ENCODE measurements at regions not wholly inside any gene's neighbourhood (a gene's known extent, or its start where the extent isn't known, plus 50 kb on each side); places are given as distances from the start of the nearest gene placed in this dataset.

DNA sequence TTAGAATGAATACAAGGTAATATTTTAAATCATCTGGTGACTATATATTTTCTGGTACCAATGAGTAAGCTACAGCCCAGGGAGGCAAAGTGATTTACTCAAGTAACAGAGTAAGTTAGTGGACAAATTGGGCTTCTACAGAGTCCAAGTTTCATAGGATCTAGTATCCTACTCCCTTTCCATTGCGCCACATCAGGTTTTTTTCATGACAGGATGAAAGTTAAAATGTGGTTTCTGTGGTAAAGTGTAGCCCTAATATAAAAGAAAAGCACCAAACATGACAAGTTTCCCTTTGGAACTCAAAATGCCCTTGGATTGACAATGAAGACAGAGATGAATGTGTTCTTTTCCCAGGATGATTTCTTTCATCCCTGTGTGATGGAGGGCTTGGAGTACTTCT is 350.8 kb upstream of the ZNF385D start:
- H3K4me3 Mint-ChIP-seq, result no peak overlapping the region
- peaks cover 6% of the 10 kb centered on the region for H3K9me3 Mint-ChIP-seq
- H3K27me3 Mint-ChIP-seq, result no peaks in the 10 kb centered on the region
- H3K27ac Mint-ChIP-seq, result no peak overlapping the region
- POLR2A ChIA-PET, result no interaction called here
- CTCF ChIA-PET, result no interaction called here
- no peaks in the 10 kb centered on the region for H3K4me1 Mint-ChIP-seq (ENCODE audit: low read depth)
- intact Hi-C loops (cut with micrococcal nuclease), result no loop called here
- no peaks in the 10 kb centered on the region for H3K36me3 Mint-ChIP-seq
- DNase-seq, result no peak

DNA sequence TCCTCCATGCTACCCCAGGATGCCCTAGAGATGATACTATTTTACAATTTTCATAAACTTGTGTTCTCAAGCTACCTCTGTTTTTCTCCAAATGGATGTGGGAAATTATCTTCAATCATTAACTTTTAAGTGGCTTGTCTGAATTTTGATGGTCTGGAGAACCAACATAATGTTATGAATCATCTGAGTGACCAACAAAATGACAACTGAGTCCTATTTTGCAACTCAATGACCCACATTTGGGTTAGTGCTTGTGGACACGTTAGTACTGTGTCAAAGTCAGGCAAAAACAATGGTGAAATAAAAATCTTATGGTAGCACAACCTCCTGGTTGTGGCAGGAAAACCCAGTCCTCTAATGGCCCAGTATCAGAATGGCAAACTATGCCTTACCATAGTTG is 352.4 kb upstream of the ZNF385D start:
- Mint-ChIP-seq H3K27ac (no peak overlapping the region), H3K36me3 (no peaks in the 10 kb centered on the region), H3K27me3 (no peaks in the 10 kb centered on the region), H3K9me3 (peaks cover 6% of the 10 kb centered on the region), H3K4me1 (ENCODE audit: low read depth) (no peaks in the 10 kb centered on the region), H3K4me3 (no peak overlapping the region)
- POLR2A ChIA-PET, result no interaction called here
- intact Hi-C loops (cut with micrococcal nuclease), result no loop called here
- CTCF ChIA-PET, result no interaction called here
- no peak for DNase-seq

DNA sequence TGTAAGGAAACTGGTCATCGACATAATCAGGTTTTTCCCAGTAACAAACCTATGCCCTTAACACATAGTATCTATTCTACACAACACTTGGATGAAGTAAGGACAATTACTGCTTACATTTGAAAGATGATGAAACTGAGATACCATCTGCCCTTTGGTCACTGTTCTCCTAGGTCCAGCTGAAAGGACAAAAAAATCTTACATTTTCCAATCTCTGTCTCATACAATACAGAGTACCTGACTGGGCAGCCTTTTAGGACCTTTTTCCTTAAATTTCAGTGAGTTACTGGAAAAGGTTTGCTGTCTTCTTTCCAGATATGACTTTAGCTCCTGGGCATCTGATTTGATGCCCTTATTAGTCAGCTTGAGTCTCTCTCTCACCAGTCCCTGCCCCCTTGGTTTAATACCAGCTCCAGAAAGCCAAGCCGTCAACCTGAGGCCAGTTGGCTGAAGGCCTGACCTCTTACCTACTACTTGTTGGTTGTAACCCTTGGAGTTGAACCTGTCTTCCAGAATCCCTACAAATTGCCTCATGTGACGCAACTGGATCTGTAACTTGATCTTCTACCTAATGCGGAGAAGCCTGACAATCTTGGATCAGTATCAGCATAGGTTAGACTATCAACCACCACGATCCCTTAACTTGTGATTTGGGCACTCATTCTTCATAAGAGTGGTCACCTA is 355.3 kb upstream of the ZNF385D start:
- Mint-ChIP-seq H3K36me3 (no peaks in the 10 kb centered on the region), H3K4me3 (no peak overlapping the region), H3K27me3 (no peaks in the 10 kb centered on the region), H3K27ac (no peak overlapping the region), H3K4me1 (ENCODE audit: low read depth) (no peaks in the 10 kb centered on the region), H3K9me3 (peaks cover 3% of the 10 kb centered on the region)
- ChIA-PET CTCF (interaction anchor here (0.7 to 0.9 kb wide), 2 partner anchors 10 to 775 kb away, joined by 3 read pairs; no protein-coding TSS in a partner anchor), POLR2A (no interaction called here)
- intact Hi-C loops (cut with micrococcal nuclease), result no loop called here
- DNase-seq, result no peak

DNA sequence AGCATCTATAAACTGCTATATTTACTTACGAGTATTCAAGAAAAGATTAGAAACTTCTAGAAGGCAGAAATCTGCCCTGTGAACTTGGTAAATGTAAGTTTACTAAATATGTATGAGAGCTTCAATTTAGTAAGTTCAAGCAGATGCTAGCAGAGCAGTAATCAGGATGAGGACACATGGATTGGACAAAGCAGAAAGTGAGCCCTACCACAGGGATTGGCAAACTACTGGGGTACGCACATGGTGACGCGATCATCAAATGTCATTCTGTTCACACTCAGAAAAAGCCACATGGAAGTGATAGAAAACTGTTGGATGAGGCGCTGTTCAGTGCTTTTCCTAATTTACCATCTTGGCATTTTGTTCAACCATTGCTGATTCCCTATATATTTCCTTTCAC is 360.2 kb upstream of the ZNF385D start:
- H3K4me3 Mint-ChIP-seq, result no peak overlapping the region
- no peaks in the 10 kb centered on the region for H3K36me3 Mint-ChIP-seq
- H3K9me3 Mint-ChIP-seq, result peaks cover 3% of the 10 kb centered on the region
- intact Hi-C loops (cut with micrococcal nuclease), result no loop called here
- no peaks in the 10 kb centered on the region for H3K27me3 Mint-ChIP-seq
- DNase-seq, result no peak
- no peak overlapping the region for H3K27ac Mint-ChIP-seq
- ChIA-PET POLR2A (no interaction called here), CTCF (interaction anchor here (0.6 kb wide), 1 partner anchor 803 kb away, joined by 3 read pairs; no protein-coding TSS in a partner anchor)
- H3K4me1 Mint-ChIP-seq (ENCODE audit: low read depth), result no peaks in the 10 kb centered on the region

DNA sequence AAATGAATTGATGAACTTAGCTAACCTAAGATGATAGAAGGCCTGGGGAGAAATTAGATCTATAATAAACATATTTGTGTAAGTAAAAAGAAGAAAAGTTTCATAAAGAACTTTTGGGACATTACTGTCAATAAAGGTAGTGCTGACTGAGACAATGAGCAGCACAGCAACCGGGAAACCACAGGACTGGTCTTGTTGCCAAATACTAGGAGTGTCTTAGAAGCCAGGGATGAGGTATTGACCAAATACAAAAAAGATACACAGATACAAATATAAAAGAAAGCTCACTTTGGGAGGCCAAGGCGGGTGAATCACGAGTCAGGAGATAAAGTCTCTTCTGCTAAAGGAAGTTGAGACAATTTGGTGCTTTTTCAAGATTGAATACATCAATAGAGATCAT is 362.4 kb upstream of the ZNF385D start:
- POLR2A ChIA-PET, result no interaction called here
- CTCF ChIA-PET, result no interaction called here
- H3K27ac Mint-ChIP-seq, result no peak overlapping the region

DNA sequence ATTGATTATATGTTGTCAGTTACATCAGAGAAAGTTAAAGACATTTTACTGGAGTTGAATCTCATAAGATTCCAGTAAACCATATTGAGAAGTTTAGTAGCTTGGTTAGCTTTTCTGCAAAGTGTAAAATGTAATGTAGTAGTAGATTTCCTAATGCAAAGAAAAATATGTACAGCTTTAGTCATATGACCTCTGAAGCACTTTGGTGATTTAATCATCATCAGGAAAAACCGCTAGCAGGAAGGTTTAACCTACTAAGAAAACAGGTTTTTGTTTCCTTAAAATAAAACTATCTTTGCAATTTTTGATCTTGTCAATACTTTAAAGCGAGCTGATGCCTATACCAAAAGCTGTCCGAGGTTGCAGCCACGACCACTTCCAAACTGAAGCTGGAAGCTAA is 364.6 kb upstream of the ZNF385D start:
- Mint-ChIP-seq H3K4me1 (ENCODE audit: low read depth) (no peaks in the 10 kb centered on the region), H3K9me3 (no peaks in the 10 kb centered on the region), H3K36me3 (no peaks in the 10 kb centered on the region), H3K27ac (no peak overlapping the region), H3K4me3 (no peak overlapping the region), H3K27me3 (no peaks in the 10 kb centered on the region)
- ChIA-PET POLR2A (no interaction called here), CTCF (no interaction called here)
- DNase-seq, result no peak
- intact Hi-C loops (cut with micrococcal nuclease), result no loop called here

More for the DNA sequence above, 362.4 kb upstream of the ZNF385D start:
- no peaks in the 10 kb centered on the region for H3K9me3 Mint-ChIP-seq
- H3K27me3 Mint-ChIP-seq, result no peaks in the 10 kb centered on the region
- no peak for DNase-seq
- H3K36me3 Mint-ChIP-seq, result no peaks in the 10 kb centered on the region
- intact Hi-C loops (cut with micrococcal nuclease), result no loop called here
- no peak overlapping the region for H3K4me3 Mint-ChIP-seq
- H3K4me1 Mint-ChIP-seq (ENCODE audit: low read depth), result no peaks in the 10 kb centered on the region

- Mint-ChIP-seq H3K9me3 (no peaks in the 10 kb centered on the region), H3K36me3 (no peaks in the 10 kb centered on the region), H3K27me3 (no peaks in the 10 kb centered on the region), H3K4me1 (ENCODE audit: low read depth) (no peaks in the 10 kb centered on the region), H3K27ac (no peak overlapping the region), H3K4me3 (no peak overlapping the region)
- no peak for DNase-seq
- intact Hi-C loops (cut with micrococcal nuclease), result no loop called here
- ChIA-PET CTCF (interaction anchor here (1.0 kb wide), 1 partner anchor 10 kb away, joined by 3 read pairs; no protein-coding TSS in a partner anchor), POLR2A (no interaction called here)
These were observed 366.1 kb upstream of the ZNF385D start for GRCh38 chr3:22117091-22117490.

DNA sequence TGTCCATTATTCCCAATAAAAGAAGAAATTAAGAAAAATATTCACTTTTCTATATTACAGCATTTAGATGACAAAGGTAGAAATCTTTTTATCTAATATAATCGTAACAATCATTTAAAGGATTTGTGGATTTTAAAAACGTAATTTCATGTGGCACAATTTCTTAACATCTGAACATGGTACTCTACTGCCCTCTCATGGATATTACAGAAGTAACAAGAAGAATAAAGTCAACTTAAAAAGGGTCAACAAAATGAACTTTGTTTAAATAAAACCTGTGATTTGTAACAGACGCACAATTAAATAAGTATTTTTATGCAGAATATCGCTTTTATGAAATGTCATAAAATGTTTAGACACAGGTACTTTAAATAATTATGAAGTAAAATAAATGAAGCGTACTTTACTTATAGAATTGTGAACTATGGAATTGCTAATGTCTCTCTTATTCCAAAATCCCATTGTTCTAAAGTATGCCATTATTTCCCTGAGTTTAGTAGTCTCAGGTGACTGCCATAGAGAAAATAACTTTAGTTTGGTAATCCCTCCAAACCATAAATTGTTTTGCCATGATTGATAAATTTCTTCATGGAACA is 366.8 kb upstream of the ZNF385D start:
- H3K4me3 Mint-ChIP-seq, result no peak overlapping the region
- POLR2A ChIA-PET, result no interaction called here
- no peak overlapping the region for H3K27ac Mint-ChIP-seq
- no peaks in the 10 kb centered on the region for H3K36me3 Mint-ChIP-seq
- no peaks in the 10 kb centered on the region for H3K9me3 Mint-ChIP-seq
- DNase-seq, result no peak
- no peaks in the 10 kb centered on the region for H3K4me1 Mint-ChIP-seq (ENCODE audit: low read depth)
- H3K27me3 Mint-ChIP-seq, result no peaks in the 10 kb centered on the region
- intact Hi-C loops (cut with micrococcal nuclease), result no loop called here
- CTCF ChIA-PET, result no interaction called here

- POLR2A ChIA-PET, result no interaction called here
- no peaks in the 10 kb centered on the region for H3K36me3 Mint-ChIP-seq
- H3K9me3 Mint-ChIP-seq, result no peaks in the 10 kb centered on the region
- intact Hi-C loops (cut with micrococcal nuclease), result no loop called here
- no peak overlapping the region for H3K4me3 Mint-ChIP-seq
- H3K27ac Mint-ChIP-seq, result no peak overlapping the region
- no peak for DNase-seq
- CTCF ChIA-PET, result no interaction called here
- H3K4me1 Mint-ChIP-seq (ENCODE audit: low read depth), result no peaks in the 10 kb centered on the region
- H3K27me3 Mint-ChIP-seq, result no peaks in the 10 kb centered on the region
These were observed 367.5 kb upstream of the ZNF385D start for GRCh38 chr3:22118542-22118941.

DNA sequence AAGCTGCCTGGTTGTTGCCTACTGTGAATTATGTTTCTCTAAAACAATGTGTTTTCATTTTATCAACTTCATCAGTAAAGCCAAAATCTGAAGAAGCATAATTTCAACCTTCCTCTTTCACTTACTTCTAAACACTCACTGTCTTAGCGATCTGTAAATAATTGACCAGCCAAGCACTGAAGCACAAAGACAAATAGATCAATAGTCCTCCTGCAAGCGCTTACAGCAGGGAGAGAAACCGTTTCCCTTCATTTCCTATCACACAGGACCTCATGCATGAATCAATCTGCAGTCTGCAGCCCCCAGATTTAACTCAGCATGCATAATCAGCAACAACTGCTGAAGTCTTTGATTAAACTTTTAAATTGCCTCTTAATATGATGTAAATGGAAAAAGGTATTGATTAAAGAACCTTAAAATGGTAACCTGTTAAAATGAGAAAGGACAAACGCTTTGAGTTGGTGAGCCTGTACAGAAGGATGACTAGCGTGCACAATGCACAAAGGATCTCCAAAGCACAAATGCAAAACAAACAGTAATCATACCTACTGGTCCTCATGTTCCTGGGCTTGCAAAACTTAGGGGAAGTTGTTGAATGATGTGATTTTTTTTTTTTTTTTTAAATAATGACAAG is 370.2 kb upstream of the ZNF385D start:
- intact Hi-C loops (cut with micrococcal nuclease), result no loop called here
- ChIA-PET CTCF (interaction anchor here (0.7 kb wide), 1 partner anchor 447 kb away, joined by 4 read pairs; no protein-coding TSS in a partner anchor), POLR2A (no interaction called here)
- H3K27ac Mint-ChIP-seq, result no peak overlapping the region
- peaks cover 3% of the 10 kb centered on the region for H3K9me3 Mint-ChIP-seq
- no peak overlapping the region for H3K4me3 Mint-ChIP-seq
- H3K27me3 Mint-ChIP-seq, result no peaks in the 10 kb centered on the region
- H3K4me1 Mint-ChIP-seq (ENCODE audit: low read depth), result no peaks in the 10 kb centered on the region
- no peaks in the 10 kb centered on the region for H3K36me3 Mint-ChIP-seq
- DNase-seq, result no peak

DNA sequence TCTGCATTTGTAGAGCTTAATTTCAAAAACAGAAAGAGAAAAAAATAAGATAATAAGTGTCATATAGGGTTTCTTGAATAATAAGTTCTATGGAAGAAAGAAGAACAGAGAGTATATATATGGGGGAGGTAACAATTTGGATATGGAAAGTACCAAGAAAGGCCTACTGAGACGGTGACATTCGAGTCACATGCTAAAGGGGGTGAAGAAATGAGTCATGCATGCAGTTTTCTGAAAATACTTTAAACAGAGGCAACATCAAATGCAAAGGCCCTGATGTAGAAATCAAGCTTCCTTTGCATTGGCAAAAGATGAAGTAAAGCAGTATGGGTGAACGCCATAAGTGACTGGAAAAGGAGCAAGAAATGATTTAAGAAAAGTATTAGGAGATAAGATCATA is 371.6 kb upstream of the ZNF385D start:
- ChIA-PET CTCF (no interaction called here), POLR2A (no interaction called here)
- no peaks in the 10 kb centered on the region for H3K27me3 Mint-ChIP-seq
- H3K36me3 Mint-ChIP-seq, result no peaks in the 10 kb centered on the region
- peaks cover 3% of the 10 kb centered on the region for H3K9me3 Mint-ChIP-seq
- DNase-seq, result no peak
- no peak overlapping the region for H3K27ac Mint-ChIP-seq
- intact Hi-C loops (cut with micrococcal nuclease), result no loop called here
- H3K4me3 Mint-ChIP-seq, result no peak overlapping the region
- H3K4me1 Mint-ChIP-seq (ENCODE audit: low read depth), result no peaks in the 10 kb centered on the region

DNA sequence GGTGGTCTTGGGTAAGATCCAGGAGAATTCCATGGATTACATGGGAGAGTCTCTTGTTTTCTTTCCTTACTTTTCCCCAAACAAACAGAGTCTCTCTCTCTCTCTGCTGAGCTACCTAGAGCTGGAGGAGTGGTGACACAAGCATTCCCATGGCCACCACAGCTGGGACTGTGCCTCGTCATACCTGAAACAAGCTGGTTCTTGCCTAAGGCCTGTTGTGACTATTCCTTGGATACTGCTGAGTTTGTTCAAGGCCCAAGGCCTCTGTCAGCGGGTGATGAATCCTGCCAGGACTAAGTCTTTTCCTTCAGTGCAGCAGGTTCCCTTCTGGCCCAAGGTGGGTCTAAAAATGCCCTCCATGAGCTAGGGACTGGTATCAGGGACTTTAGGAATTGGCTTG is 378.1 kb upstream of the ZNF385D start:
- H3K4me1 Mint-ChIP-seq (ENCODE audit: low read depth), result no peaks in the 10 kb centered on the region
- H3K9me3 Mint-ChIP-seq, result peaks cover 4% of the 10 kb centered on the region
- no peaks in the 10 kb centered on the region for H3K27me3 Mint-ChIP-seq
- CTCF ChIA-PET, result no interaction called here
- no peak overlapping the region for H3K27ac Mint-ChIP-seq
- intact Hi-C loops (cut with micrococcal nuclease), result no loop called here
- no peak overlapping the region for H3K4me3 Mint-ChIP-seq
- DNase-seq, result no peak
- H3K36me3 Mint-ChIP-seq, result no peaks in the 10 kb centered on the region
- POLR2A ChIA-PET, result no interaction called here

- Mint-ChIP-seq H3K4me1 (ENCODE audit: low read depth) (no peaks in the 10 kb centered on the region), H3K9me3 (peaks cover 10% of the 10 kb centered on the region), H3K36me3 (no peaks in the 10 kb centered on the region), H3K4me3 (no peak overlapping the region), H3K27ac (no peak overlapping the region), H3K27me3 (no peaks in the 10 kb centered on the region)
- no peak for DNase-seq
- POLR2A ChIA-PET, result no interaction called here
- CTCF ChIA-PET, result no interaction called here
- intact Hi-C loops (cut with micrococcal nuclease), result no loop called here
These were observed 390.8 kb upstream of the ZNF385D start for GRCh38 chr3:22141769-22142168.

Data from activated CD4-positive, alpha-beta memory T cell treated with anti-CD3 and anti-CD28 coated beads for 36 hours (primary cell).